ENCODE measurements at regions not wholly inside any gene's neighbourhood (a gene's known extent, or its start where the extent isn't known, plus 50 kb on each side); places are given as distances from the start of the nearest gene placed in this dataset.

DNA sequence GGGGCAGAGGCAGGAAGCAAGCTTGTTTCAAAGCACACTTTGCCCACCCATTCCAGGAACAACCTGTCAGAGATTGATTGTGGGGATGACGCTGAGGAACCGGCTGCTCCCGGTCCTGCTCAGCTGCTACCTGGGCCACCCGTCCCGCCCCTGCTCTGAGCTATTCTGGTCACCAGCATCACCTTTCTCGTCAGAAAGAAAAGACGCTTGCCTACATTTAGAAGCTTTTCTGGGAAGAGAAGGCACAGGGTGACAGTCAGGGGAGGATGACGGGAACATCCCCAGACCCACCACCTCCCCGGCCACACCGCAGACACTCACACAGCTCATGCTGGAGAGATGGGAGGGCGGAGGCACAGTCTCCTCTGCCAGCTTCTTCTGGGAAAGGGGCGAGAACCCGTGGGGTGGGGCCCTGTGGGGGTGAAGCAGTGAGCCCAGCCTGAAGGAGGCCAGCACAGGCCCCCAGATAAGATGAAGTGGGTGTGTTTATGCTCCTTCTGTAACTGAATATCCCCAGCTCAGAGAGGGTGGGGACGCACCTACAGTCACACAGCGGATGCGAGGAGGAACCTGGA, 81.8 kb downstream of the CPZ start:
- TF ChIP-seq, protein P1, sequence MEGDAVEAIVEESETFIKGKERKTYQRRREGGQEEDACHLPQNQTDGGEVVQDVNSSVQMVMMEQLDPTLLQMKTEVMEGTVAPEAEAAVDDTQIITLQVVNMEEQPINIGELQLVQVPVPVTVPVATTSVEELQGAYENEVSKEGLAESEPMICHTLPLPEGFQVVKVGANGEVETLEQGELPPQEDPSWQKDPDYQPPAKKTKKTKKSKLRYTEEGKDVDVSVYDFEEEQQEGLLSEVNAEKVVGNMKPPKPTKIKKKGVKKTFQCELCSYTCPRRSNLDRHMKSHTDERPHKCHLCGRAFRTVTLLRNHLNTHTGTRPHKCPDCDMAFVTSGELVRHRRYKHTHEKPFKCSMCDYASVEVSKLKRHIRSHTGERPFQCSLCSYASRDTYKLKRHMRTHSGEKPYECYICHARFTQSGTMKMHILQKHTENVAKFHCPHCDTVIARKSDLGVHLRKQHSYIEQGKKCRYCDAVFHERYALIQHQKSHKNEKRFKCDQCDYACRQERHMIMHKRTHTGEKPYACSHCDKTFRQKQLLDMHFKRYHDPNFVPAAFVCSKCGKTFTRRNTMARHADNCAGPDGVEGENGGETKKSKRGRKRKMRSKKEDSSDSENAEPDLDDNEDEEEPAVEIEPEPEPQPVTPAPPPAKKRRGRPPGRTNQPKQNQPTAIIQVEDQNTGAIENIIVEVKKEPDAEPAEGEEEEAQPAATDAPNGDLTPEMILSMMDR (IDR thresholded peaks at IDR 0.05): no peak
- no peak for TF ChIP-seq EP300 (IDR thresholded peaks at IDR 0.05)

Measured in upper lobe of left lung (tissue), 4 donors.